ENCODE measurements at regions not wholly inside any gene's neighbourhood (a gene's known extent, or its start where the extent isn't known, plus 50 kb on each side); places are given as distances from the start of the nearest gene placed in this dataset.

DNA sequence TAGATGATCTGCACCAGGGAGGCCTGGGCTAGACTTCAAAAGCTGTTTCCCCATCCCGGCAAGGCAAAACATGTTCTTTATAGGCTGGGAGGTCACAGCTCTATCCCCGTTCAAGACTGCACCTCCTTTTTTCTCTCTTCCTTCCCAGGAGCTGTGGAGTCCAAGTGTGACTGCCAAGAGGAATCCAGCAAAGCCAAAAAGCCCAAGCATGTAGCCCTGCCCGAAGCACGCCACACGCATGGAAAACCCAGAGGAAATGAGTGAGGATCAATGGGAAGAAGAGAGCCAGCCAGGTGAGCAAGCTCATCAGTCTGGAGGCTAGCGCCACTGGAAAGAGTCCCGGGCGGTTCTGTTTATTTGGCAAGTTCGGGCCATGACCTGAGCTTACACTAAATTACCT lies 240.4 kb downstream of the PRL start:
- Histone ChIP-seq H3K36me3 (replicated peaks; ENCODE audit: insufficient read depth, low read length) (no peaks in the 10 kb centered on the region), H3K9me3 (replicated peaks; ENCODE audit: insufficient read depth, low read length) (no peaks in the 10 kb centered on the region), H4K20me1 (ENCODE audit: insufficient read depth, low read length) (no peaks in the 10 kb centered on the region), H3K4me2 (ENCODE audit: low read depth, low read length) (no peak overlapping the region), H3K4me1 (ENCODE audit: low read length) (no peaks in the 10 kb centered on the region), H3K9ac (ENCODE audit: low read length) (no peak overlapping the region), H3K79me2 (ENCODE audit: low read length) (no peaks in the 10 kb centered on the region), H3K27ac (ENCODE audit: low read length) (no peak overlapping the region), H3K9me2 (replicated peaks; ENCODE audit: insufficient read depth, low read length) (no peaks in the 10 kb centered on the region), H3K27me3 (replicated peaks; ENCODE audit: insufficient read depth, low read length) (no peaks in the 10 kb centered on the region), H2AFZ (ENCODE audit: low read length) (no peak overlapping the region), H3F3A (ENCODE audit: insufficient read depth, low read length) (no peaks in the 10 kb centered on the region), H3K4me3 (ENCODE audit: low read length) (no peak overlapping the region)
- DNase-seq = no peak
- TF ChIP-seq EZH2phosphoT487 (IDR thresholded peaks at IDR 0.05; ENCODE audit: low read length) = no peak

DNA sequence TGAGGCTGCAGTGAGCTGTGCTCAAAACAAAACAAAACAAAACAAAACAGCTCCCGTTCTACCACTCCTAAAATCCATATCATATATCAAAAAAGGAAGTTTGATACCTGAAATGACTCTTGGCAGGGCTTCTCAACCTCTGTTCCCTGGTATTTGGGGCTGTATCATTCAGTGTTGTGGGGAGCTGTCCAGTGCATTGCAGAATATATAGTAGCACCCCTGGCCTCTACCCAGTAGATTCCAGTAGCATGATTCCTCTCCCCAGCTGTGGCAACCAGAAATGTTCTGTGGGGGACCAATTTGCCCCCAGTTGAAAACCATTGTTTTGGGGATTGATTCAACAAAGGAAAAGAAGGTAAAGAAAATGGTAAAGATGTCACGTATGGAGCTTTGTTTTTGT lies 238.9 kb downstream of the PRL start:
- Histone ChIP-seq H4K20me1 (ENCODE audit: insufficient read depth, low read length) (no peaks in the 10 kb centered on the region), H3K9ac (ENCODE audit: low read length) (no peak overlapping the region), H2AFZ (ENCODE audit: low read length) (no peak overlapping the region), H3K9me2 (replicated peaks; ENCODE audit: insufficient read depth, low read length) (no peaks in the 10 kb centered on the region), H3K4me2 (ENCODE audit: low read depth, low read length) (no peak overlapping the region), H3K27ac (ENCODE audit: low read length) (no peak overlapping the region), H3K79me2 (ENCODE audit: low read length) (no peaks in the 10 kb centered on the region), H3K4me1 (ENCODE audit: low read length) (no peaks in the 10 kb centered on the region), H3K27me3 (replicated peaks; ENCODE audit: insufficient read depth, low read length) (no peaks in the 10 kb centered on the region), H3K4me3 (ENCODE audit: low read length) (no peak overlapping the region), H3K36me3 (replicated peaks; ENCODE audit: insufficient read depth, low read length) (no peaks in the 10 kb centered on the region), H3F3A (ENCODE audit: insufficient read depth, low read length) (no peaks in the 10 kb centered on the region), H3K9me3 (replicated peaks; ENCODE audit: insufficient read depth, low read length) (no peaks in the 10 kb centered on the region)
- TF ChIP-seq EZH2 (optimal IDR thresholded peaks at IDR 0.05; ENCODE audit: low read depth, low read length) (no peak), EZH2phosphoT487 (IDR thresholded peaks at IDR 0.05; ENCODE audit: low read length) (no peak)
- TF ChIP-seq, protein P1, sequence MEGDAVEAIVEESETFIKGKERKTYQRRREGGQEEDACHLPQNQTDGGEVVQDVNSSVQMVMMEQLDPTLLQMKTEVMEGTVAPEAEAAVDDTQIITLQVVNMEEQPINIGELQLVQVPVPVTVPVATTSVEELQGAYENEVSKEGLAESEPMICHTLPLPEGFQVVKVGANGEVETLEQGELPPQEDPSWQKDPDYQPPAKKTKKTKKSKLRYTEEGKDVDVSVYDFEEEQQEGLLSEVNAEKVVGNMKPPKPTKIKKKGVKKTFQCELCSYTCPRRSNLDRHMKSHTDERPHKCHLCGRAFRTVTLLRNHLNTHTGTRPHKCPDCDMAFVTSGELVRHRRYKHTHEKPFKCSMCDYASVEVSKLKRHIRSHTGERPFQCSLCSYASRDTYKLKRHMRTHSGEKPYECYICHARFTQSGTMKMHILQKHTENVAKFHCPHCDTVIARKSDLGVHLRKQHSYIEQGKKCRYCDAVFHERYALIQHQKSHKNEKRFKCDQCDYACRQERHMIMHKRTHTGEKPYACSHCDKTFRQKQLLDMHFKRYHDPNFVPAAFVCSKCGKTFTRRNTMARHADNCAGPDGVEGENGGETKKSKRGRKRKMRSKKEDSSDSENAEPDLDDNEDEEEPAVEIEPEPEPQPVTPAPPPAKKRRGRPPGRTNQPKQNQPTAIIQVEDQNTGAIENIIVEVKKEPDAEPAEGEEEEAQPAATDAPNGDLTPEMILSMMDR (IDR thresholded peaks at IDR 0.05; ENCODE audit: low read length) = no peak
- DNase-seq = no peak

DNA sequence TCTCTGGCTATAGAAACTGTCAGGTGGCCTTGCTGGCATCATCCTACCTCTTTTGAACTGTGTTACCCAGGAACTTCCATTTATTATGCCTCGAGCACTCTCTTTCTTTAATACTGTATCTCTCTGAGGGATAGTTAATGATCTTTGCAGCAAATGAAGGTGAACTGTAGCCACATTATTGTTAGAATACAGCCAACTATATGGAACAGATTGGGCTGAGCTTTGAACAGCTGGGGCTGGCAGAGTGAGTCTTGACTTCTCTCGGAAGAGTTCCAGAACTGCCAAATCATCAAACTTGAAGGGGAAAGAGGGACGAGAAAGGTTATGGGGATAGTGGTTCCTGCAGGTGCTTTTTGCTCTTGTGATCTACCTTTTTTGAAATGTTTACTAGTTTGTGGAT lies 237.7 kb downstream of the PRL start:
- no peak for DNase-seq
- Histone ChIP-seq H3K79me2 (ENCODE audit: low read length) (no peaks in the 10 kb centered on the region), H3F3A (ENCODE audit: insufficient read depth, low read length) (no peaks in the 10 kb centered on the region), H3K9ac (ENCODE audit: low read length) (no peak overlapping the region), H3K9me3 (replicated peaks; ENCODE audit: insufficient read depth, low read length) (no peaks in the 10 kb centered on the region), H2AFZ (ENCODE audit: low read length) (no peak overlapping the region), H3K27me3 (replicated peaks; ENCODE audit: insufficient read depth, low read length) (no peaks in the 10 kb centered on the region), H3K4me1 (ENCODE audit: low read length) (no peaks in the 10 kb centered on the region), H4K20me1 (ENCODE audit: insufficient read depth, low read length) (no peaks in the 10 kb centered on the region), H3K4me2 (ENCODE audit: low read depth, low read length) (no peak overlapping the region), H3K36me3 (replicated peaks; ENCODE audit: insufficient read depth, low read length) (no peaks in the 10 kb centered on the region), H3K4me3 (ENCODE audit: low read length) (no peak overlapping the region), H3K27ac (ENCODE audit: low read length) (no peak overlapping the region), H3K9me2 (replicated peaks; ENCODE audit: insufficient read depth, low read length) (no peaks in the 10 kb centered on the region)
- TF ChIP-seq EZH2 (optimal IDR thresholded peaks at IDR 0.05; ENCODE audit: low read depth, low read length) (no peak), EZH2phosphoT487 (IDR thresholded peaks at IDR 0.05; ENCODE audit: low read length) (no peak)
- TF ChIP-seq, protein P1 (IDR thresholded peaks at IDR 0.05; ENCODE audit: low read length) = no peak

DNA sequence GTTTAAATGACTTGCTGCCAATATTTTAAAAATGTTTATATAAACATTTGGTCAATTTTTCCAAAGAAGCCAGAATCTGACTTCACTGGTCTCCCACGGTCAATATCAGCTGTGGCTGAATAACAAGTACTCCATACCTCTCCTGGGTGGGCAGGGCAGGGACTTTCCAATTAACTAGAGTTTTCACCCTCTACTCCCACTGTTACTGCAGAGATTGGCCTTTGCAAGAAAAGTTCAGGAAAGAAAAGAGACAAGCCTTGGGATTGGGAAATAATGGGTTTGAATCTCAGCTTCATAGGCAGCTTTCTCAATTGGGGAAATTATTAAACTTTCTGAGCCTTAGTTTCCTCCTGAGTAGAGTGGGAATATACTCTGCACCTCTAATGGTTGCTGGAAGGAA lies 236.9 kb downstream of the PRL start:
- no peaks in the 10 kb centered on the region for H3K27me3 ChIP-seq (replicated peaks; ENCODE audit: insufficient read depth, low read length)
- no peaks in the 10 kb centered on the region for H4K20me1 ChIP-seq (ENCODE audit: insufficient read depth, low read length)
- DNase-seq = no peak
- H3K36me3 ChIP-seq (replicated peaks; ENCODE audit: insufficient read depth, low read length) = no peaks in the 10 kb centered on the region
- H3K9me3 ChIP-seq (replicated peaks; ENCODE audit: insufficient read depth, low read length) = no peaks in the 10 kb centered on the region
- no peaks in the 10 kb centered on the region for H3F3A ChIP-seq (ENCODE audit: insufficient read depth, low read length)
- H2AFZ ChIP-seq (ENCODE audit: low read length) = no peak overlapping the region
- no peaks in the 10 kb centered on the region for H3K4me1 ChIP-seq (ENCODE audit: low read length)
- no peaks in the 10 kb centered on the region for H3K9me2 ChIP-seq (replicated peaks; ENCODE audit: insufficient read depth, low read length)
- H3K9ac ChIP-seq (ENCODE audit: low read length) = no peak overlapping the region
- TF ChIP-seq, protein P1 (IDR thresholded peaks at IDR 0.05; ENCODE audit: low read length) = no peak
- no peak for TF ChIP-seq EZH2phosphoT487 (IDR thresholded peaks at IDR 0.05; ENCODE audit: low read length)
- no peak for TF ChIP-seq EZH2 (optimal IDR thresholded peaks at IDR 0.05; ENCODE audit: low read depth, low read length)
- no peak overlapping the region for H3K4me2 ChIP-seq (ENCODE audit: low read depth, low read length)
- no peak overlapping the region for H3K27ac ChIP-seq (ENCODE audit: low read length)
- no peaks in the 10 kb centered on the region for H3K79me2 ChIP-seq (ENCODE audit: low read length)
- H3K4me3 ChIP-seq (ENCODE audit: low read length) = no peak overlapping the region

Measured in MM.1S (cell line).